RKO (cell line): ENCODE measurements at regions not wholly inside any gene's neighbourhood (a gene's known extent, or its start where the extent isn't known, plus 50 kb on each side); places are given as distances from the start of the nearest gene placed in this dataset.

ENCODE experiments used
- DNase-seq: peaks from one replicate; pipeline ENCODE4 v3.0.0-alpha.2; 2016; ENCODE audit warnings: low spot score

- DNase-seq = no peak
Observed at GRCh38 chr12:94062796-94063635, 85.4 kb upstream of the PLXNC1 start.

GRCh38 chr12:94070520-94070919 is 77.9 kb upstream of the PLXNC1 start:
- DNase-seq = no peak

- DNase-seq = no peak
Observed at GRCh38 chr12:94071258-94071657, 77.1 kb upstream of the PLXNC1 start.

GRCh38 chr12:94073441-94074051 is 74.8 kb upstream of the PLXNC1 start:
- no peak for DNase-seq

GRCh38 chr12:94074216-94074979 is 74.0 kb upstream of the PLXNC1 start:
- no peak for DNase-seq

GRCh38 chr12:94074980-94075629 is 73.3 kb upstream of the PLXNC1 start:
- DNase-seq = peak; percentile 61

- no peak for DNase-seq
Observed at GRCh38 chr12:94077209-94077608, 71.2 kb upstream of the PLXNC1 start.

- no peak for DNase-seq
Observed at GRCh38 chr12:94078138-94078723, 70.1 kb upstream of the PLXNC1 start.

GRCh38 chr12:94078736-94079509 is 69.5 kb upstream of the PLXNC1 start:
- no peak for DNase-seq

- no peak for DNase-seq
Observed at GRCh38 chr12:94079566-94080340, 68.6 kb upstream of the PLXNC1 start.

- DNase-seq = no peak
Observed at GRCh38 chr12:94080341-94081009, 67.9 kb upstream of the PLXNC1 start.

GRCh38 chr12:94082690-94083089 is 65.7 kb upstream of the PLXNC1 start:
- no peak for DNase-seq

GRCh38 chr12:94089891-94090290 is 58.5 kb upstream of the PLXNC1 start:
- DNase-seq = no peak

- DNase-seq = no peak
Observed at GRCh38 chr12:94091624-94092023, 56.8 kb upstream of the PLXNC1 start.

- DNase-seq = no peak
Observed at GRCh38 chr12:94092516-94093241, 55.7 kb upstream of the PLXNC1 start.

- no peak for DNase-seq
Observed at GRCh38 chr12:94094700-94095099, 53.7 kb upstream of the PLXNC1 start.

GRCh38 chr12:94095618-94096017 is 52.8 kb upstream of the PLXNC1 start:
- DNase-seq = no peak

GRCh38 chr12:94098466-94098865 is 49.9 kb upstream of the PLXNC1 start:
- no peak for DNase-seq
